GM19240 (cell line): ENCODE measurements at regions not wholly inside any gene's neighbourhood (a gene's known extent, or its start where the extent isn't known, plus 50 kb on each side); places are given as distances from the start of the nearest gene placed in this dataset.

ENCODE experiments used
- DNase-seq: peaks from one replicate; pipeline ENCODE4 v3.0.0; 2011; ENCODE audit warnings: low spot score; ENCODE audit not compliant: insufficient read length

DNA sequence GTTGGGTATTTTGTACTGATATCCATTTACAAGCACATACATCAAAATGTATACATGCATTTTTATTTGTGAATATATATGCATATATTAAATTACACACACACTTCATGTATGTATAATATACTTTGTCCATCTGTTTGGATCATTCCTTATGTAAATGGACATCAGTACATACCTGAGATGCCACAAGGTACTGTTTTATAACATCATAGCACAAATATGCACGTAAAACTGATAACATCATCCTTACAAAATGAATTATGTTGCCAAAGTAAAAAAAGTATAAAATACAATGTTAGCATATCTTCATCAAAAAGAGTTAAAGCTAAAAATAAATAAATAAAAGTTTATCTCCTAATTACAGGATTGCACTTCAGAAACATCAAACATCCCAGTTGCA lies 634.8 kb upstream of the UBE2E2 start:
- no peak for DNase-seq

DNA sequence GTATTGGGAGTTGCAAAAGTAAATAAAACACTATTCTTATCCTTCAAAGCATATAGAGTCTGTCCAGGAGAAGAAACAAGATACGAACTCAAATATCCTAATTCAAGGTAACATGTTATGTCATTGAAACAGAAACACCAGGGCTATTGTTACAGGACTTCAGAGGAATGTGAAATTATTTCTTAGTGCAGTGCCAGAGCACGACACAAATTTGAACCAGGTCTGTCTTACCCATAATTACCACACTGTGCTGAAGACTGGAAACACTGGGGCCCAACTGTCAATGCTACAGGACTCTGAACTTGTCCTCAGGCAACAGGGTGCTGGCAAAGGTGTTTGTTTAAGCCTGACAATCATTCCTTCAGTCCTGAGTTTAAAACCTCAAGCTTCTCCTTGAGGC lies 633.6 kb upstream of the UBE2E2 start:
- no peak for DNase-seq

DNA sequence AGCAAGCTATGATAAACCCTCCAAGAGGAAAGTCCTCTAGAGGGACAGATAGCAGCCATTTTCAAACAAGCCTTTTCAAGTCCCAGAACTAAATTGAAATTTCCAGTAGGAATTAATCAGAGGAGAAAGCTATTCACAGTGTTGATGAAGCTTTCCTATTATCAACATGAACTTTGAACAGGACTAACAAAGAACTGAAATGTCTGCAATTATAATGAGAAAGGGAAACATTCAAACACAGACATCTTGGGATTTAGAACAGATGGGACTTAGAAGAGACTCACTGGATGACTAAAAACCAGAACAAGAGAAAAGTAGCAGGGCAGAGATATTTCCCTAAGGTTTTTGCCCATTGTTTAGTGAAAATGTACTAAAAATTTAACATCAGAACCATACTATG lies 622.1 kb upstream of the UBE2E2 start:
- no peak for DNase-seq

DNA sequence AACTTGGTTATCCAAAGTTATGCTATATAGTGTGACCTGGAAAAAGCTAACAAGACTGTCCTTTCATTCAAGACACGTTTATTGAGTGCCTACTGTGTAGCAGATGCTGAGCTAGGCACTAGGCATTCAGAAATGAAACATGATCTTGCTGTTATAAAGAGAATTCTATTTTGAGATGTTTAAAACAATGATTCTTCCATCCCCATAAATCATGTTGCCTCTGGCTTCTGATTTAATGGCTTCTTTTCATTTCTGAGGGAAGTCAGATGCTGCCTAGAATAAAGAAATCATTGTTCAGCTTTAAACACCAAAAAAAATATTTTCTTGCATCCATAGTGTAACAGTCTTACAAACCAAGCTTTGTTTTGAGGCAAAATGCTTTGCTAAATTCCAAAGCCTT lies 620.9 kb upstream of the UBE2E2 start:
- DNase-seq: no peak

DNA sequence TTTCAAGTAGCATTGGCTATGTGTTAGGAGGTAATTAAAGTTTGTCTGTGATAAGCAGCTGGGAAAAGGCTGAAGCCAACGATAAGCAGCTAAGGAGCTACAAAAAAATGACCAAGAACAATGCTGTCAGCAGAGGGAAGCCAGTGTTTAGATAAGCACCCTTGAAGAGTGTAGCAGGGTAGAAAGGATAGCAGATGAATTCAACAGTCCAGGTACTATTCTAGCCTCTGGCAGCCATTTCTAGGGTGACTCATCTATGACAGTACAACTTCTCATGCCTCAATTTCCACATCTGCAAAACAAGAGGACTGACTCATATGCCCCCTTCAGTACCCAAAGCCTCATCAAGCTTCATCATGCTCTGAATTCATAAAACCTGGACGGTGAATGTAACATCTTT lies 617.6 kb upstream of the UBE2E2 start:
- no peak for DNase-seq

DNA sequence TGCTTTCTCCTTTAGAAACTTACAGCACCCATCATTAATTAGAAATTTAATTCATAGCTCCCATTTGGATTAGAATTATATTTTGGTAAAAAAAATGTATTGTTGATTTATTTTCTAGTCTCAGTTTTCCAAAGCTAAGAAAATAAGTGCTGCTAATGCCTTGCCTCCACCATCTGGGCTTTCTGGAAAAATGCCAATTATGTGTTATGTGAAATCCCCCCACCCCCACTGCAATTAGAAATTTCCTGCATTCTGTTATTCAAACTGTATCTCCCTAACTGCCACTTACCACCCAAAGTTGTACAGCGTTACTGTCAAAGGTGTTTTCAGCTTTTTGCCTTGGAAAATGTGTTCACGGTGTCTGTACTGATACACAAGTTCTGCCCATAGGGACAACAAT lies 617.2 kb upstream of the UBE2E2 start:
- no peak for DNase-seq

DNA sequence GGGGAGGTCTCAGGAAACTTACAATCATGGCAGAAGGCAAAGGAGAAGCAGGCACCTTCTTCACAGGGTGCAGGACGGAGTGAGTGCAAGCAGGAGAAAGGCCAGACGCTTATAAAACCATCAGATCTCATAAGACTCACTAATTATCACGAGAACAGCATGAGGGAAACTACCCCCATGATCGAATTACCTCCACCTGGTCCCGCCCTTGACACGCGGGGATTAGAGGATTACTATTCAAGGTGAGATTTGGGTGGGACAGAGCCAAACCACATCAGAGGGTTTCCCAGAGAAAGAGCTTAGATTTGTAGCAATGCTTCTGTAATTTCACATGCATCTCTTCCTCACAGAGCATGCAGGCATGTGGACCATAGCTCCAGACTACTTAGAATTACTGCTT lies 615.7 kb upstream of the UBE2E2 start:
- DNase-seq: no peak

DNA sequence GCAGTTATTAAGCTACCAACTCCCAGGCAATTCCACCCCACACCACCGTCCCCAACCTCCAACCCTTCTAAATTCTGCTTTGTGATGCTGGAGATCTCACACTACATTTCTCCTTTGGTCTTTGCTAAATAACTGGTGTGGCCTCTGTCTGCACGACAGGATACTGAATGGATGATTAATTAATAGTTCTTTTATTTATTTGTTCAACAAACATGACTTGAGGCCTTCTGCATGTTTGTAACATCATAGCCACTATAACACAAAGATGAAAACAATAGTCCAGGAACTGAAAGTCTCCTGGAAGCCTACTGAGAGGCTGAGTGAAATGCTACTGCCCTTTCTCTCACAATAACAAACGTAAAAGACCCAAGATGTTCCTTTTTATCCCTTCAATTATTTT lies 609.5 kb upstream of the UBE2E2 start:
- no peak for DNase-seq

DNA sequence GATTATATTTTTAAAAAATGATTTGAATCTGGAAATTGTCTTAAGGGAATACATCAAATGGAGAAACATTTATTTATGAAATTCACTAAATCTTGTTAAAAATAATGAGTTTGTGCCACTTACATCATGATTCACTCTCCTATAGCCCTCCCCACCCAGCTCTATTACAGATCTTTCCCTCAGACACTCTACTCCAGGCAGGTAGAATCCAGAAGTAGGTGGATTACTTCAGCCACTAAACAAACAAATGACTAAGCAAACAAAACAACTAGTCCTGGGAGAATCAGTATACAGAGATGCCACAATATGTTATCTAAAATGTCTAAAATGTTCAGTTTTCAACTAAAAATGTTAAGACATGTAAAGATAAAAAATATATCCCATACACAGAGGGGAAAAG lies 608.1 kb upstream of the UBE2E2 start:
- no peak for DNase-seq

DNA sequence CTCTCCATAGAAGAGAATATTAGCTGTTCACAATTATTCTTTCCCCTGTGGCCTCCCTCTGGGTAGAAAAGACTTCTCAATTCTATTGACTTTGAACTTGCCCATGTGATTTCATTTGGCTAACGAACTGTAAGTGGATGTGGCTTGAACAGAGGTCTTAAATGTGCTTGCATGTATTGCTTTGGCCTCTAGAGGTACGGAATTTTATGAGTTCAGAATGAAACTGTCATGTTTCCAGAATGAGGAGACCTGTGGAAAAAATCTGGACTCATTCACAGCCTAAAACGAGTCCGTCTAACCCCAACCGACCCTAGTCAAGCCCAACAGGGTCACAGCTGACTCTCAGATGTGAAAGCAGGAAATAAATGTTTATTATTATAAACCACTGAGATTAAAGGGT lies 596.7 kb upstream of the UBE2E2 start:
- no peak for DNase-seq

DNA sequence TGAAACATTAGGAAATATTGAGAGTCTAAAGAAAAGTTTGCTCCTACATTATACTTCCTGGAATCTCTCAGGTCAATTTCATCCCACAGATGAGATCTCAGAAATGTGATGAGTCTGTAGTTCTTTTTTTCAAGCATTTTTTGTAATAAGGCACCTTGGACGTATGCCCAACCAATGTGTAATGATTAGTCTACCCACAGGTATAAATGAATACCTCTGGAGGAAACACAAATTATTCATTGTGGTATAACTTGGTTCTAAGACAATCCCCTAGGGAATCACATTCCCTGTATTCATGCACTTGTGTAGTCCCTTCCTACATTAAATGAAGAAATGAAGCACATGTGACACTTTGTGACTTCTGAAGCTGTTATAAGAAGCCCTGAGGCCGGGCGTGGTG lies 596.2 kb upstream of the UBE2E2 start:
- no peak for DNase-seq

DNA sequence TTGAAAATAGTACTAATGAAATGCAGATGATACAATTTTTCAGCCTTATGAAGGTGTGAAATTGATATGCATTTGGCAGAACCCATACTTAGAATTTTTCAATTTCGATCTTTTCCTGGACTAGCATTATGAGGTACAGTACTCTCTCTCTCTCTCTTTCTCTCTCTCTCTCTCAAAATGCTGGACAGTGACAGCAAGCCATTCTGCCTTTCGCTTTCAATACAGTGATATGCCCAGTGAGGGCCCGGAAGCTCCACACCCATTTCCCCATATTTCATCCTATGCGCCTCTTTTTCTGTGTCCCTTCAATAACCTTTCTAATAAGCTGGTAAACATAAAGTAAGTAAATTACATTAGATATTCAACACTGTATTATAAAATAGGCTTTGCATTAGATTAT lies 595.0 kb upstream of the UBE2E2 start:
- no peak for DNase-seq

DNA sequence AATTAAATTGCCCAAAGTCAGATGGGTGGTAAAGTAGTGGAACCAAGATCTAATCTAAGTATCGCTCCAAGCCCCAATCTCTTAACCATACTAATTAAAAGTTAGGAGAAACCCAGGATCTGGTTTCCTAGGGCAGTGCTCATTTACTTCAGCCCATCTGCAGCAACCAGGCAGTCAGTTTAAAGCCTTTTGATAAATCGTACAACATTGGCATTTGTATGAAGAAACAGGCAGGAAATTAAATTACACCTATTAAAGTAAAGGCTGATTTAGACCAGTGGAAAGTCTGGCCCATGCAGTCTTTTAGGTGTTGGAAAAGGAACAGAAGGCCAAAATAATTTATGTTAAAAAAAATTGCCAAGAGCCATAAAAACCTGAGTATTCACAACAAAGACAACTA lies 594.4 kb upstream of the UBE2E2 start:
- no peak for DNase-seq

DNA sequence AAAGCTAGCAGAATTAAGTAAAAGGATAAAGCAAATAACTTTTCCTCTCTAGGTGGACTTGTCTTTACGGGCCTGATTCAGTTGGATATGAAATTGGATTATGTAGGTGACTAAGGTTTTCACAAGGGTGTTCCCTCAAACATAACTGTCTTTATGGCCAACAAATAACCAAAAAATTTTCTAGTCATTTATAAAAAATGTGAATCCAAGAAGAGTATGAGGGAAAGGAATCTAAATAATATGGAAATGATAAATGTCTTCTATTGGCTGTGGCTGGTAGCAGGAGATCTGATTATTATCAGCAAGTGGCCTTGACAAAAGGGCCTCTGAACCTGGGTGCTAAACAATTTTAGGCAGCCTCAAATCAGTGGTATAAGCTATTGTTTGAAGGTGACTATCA lies 594.0 kb upstream of the UBE2E2 start:
- no peak for DNase-seq

DNA sequence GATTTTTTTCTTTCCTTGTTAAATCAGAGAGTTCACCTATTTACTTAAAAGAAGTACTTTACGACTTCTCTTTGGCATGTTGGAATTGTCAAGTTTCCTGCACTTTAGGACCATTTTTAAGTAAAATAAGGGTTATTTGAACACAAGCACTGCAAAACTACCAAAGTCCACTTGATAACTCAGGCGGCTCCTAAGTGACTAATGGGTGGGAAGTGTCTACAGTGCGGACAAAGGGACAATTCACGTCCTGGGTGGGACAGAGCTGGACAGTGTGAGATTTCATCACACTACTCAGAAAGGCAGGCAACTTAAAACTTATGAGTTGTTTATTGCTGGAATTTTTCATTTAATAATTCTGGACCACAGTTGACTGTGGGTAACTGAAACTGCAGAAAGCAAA lies 590.2 kb upstream of the UBE2E2 start:
- no peak for DNase-seq

DNA sequence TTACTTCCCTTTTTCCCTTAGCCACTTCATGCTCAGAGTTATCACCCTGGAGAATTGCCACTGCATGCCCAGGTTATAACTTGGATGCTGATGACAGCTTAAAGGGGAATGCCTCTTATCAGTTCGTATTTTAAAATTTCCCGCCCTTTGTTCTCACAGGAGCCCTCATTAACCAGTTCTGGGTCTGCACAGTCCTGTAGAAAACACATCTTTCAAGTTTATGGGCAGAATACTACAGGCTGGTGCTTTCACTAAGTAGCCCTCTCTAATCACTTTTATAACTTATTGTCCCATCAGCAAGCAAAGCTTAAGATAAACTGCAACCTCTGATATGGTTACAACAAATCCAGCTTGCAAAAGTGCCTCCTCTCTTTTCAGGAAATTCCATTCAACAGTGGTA lies 587.3 kb upstream of the UBE2E2 start:
- DNase-seq: no peak

DNA sequence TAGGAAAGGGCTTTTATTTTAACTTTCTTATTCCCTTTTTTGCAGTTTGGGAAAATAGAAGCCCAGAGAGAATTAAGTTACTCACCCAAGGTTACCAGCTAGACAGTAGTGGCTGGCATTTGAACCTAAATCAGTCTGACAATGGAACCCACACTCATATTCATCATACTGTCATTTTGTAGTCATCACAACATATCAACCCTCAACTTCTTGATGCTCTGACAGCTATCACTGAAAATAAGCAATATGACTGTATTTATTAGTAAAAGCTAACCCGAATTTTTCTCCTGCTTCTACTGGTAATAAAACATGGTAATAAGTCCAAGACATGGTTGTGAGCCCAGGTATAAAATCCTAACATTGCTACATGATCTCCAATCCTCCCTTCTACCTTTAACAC lies 585.8 kb upstream of the UBE2E2 start:
- no peak for DNase-seq

DNA sequence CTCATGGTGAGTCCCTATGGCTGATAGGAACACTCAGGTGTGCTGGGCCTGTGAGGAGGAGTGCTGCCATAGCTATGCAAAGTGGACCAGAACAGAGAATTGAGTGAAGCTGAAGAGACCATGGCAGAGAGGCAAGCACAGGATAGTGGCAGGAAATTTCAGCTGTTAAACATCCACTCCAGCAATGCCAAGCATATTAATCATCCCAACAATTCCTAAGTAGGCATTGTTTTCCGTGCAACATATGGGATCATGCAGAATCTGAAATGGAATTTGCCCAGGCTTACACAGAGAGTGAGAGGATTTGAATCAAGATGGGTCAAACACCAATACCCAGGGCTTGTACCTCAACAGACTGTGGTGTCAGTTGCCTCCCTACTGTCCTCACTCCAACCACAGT lies 582.6 kb upstream of the UBE2E2 start:
- DNase-seq: no peak

DNA sequence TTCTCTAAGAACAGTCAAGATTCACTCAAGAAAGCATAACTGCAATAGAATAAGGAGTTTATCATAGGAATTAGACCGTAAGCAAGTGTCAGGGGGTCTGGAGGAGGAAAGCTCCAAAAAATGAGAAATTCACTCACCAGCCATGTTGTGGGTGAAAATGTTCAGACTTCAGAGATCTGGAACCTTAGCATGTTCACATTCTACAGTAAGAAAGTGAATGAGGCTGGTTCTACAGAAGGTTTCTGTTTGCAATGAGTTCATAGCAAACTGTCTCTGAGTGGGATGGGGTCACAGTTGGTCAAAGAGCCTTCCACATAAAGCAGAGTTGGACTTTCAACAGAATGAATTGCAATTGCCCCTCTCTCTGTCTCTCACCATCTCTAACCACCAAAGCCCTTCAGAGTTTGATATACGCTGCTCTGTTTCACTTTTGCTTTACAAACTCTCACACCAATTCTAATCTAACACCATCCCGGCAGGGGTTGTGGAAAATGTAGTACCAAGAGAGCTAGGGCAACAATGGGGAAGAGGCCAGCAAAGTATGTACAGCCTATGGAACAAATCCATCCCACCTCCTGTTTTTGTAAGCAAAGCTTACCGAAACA lies 581.8 kb upstream of the UBE2E2 start:
- no peak for DNase-seq

DNA sequence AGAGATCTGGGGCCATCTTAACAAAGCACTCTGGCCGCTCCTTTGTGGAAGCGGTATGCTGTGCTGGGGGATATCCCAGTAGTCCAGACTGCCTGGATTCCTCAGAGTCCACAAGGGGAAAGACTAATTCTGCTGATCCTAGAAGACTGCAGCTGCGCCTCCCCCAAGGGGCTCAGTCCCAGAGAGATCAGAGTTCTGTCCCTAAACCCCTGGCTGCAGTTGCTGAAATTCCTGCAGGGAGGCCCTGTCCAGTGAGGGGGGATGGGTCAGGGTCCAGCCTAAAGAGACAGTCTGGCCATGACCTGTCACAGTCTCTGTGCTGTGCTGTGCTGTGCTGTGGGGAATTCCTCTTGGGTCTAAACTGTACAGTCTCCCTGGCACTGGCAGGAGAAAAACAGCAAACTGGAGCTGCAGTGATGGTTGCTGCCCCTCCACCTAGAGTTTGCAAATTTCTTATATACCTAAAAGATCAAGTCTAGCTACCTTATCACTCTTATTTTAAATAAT lies 575.1 kb upstream of the UBE2E2 start:
- no peak for DNase-seq

DNA sequence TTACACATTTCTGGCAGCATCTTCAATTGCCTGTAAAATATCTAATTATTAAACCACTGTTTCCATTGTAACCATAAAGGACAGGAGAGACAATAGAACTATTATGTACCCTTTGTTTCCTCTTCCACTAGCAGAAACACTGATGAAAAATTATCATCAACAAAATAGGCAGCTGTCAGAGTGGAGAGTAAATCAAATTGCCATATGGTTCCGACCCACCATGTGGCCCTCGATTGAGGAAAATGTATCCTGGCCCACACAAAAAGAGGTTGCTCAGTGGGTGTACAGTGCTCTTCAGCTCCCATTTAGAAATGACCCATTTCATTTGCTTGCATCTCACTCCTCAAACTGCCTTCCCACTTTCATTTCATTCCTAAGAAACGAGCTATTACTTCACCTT lies 570.6 kb upstream of the UBE2E2 start:
- no peak for DNase-seq

DNA sequence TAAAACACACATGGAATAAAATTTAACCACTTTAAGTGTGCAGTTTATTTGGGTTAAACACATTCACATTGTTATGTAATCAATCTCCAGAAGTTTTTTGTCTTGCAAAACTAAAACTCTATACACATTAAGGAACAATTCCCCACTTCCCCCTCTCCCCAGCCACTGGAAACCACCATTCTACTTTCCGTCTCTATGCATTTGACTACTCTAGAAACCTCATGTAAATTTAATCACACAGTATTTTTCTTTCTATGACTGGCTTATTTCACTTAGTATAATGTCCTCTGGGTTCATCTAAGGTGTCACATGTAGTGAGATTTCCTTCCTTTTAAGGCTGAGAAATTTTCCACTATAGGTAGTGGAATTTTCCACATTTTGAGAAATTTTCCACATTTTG lies 568.7 kb upstream of the UBE2E2 start:
- DNase-seq: no peak

DNA sequence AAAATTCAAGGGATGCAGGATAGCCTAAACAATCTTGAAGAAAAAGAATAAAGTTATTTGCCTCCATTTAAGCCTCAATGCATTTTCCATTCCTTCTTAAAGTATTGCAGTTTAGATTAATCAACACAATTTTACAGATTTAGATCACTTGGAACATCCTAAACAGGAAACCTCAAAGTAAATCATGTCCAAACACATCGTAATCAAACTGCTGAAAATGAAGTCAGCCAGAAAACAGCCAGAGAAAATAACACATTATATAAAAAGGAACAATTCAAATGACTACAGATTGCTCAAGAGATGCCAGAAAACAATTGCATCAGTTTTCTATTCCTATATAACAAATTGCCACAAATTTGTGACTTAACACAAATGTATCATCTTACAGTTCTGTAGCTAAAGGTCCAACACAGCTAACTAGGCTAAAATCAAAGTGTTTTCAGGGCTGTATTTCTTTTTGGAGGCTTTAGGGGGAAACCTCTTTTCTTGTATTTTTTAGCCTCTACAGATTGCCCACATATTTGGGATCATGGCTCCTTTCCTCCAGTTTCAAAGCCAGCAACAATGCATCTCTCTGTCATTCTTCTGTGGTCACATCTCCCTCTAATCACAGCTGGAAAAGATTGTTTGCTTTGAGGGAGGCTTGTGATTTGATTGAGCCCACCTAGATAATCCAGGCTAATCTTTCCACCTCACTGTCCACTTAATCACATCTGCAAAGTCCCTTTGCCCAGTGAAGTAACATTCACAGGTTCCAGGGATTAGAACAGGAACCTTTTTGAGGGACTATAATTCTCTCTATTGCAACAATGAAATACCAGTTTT lies 543.3 kb upstream of the UBE2E2 start:
- no peak for DNase-seq
